ENCODE measurements at regions not wholly inside any gene's neighbourhood (a gene's known extent, or its start where the extent isn't known, plus 50 kb on each side); places are given as distances from the start of the nearest gene placed in this dataset.

- TF ChIP-seq CTCF (IDR thresholded peaks at IDR 0.05 in 4 of 5, conservative IDR thresholded peaks at IDR 0.05 in 1 of 5): no peak
- TF ChIP-seq POLR2A (IDR thresholded peaks at IDR 0.05): no peak
Measured at GRCh38 chr1:90510143-90510542, 207.0 kb downstream of the BARHL2 start.
